ENCODE measurements at regions not wholly inside any gene's neighbourhood (a gene's known extent, or its start where the extent isn't known, plus 50 kb on each side); places are given as distances from the start of the nearest gene placed in this dataset.
A peak's percentile ranks its signal among the peaks of the same experiment; 100 is the strongest.
"Not testable (repeated sequence)": the region's sequence is repeated elsewhere in the genome, so short reads cannot be mapped to it uniquely, and the experiment has no call there.

GRCh38 chr3:167106456-167106855 lies 273.6 kb downstream of the ZBBX start:
- no peak for DNase-seq

GRCh38 chr3:167102071-167102470 lies 278.0 kb downstream of the ZBBX start:
- no peak for DNase-seq

- DNase-seq, result no peak
Measured at GRCh38 chr3:167100651-167101050, 279.4 kb downstream of the ZBBX start.

DNA sequence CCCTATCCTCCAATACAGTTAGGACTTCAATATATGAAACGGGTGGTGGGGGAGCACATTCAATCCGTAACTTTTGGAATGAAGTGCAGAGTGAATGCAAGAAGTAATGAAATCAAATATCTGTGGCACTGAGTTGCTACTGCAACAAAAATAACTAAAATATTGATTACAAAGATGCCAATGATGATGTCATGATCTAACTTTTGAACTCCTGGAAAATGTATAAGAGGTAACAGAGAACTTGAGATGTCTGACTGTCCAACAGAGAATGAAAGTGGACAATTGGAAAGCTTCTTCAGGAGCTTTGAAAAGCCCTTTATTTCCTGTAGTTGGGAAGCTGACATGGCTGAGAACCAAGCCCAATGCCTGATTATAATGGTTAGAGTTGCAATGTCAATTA lies 279.9 kb downstream of the ZBBX start:
- DNase-seq, result no peak

- no peak for DNase-seq
Measured at GRCh38 chr3:167095976-167096375, 284.1 kb downstream of the ZBBX start.

GRCh38 chr3:167094632-167095031 lies 285.5 kb downstream of the ZBBX start:
- no peak for DNase-seq

GRCh38 chr3:167091226-167091625 lies 288.9 kb downstream of the ZBBX start:
- DNase-seq, result no peak

- DNase-seq, result no peak
Measured at GRCh38 chr3:167084545-167084944, 295.6 kb downstream of the ZBBX start.

GRCh38 chr3:167078070-167078622 lies 302.0 kb downstream of the ZBBX start:
- DNase-seq, result no peak

DNA sequence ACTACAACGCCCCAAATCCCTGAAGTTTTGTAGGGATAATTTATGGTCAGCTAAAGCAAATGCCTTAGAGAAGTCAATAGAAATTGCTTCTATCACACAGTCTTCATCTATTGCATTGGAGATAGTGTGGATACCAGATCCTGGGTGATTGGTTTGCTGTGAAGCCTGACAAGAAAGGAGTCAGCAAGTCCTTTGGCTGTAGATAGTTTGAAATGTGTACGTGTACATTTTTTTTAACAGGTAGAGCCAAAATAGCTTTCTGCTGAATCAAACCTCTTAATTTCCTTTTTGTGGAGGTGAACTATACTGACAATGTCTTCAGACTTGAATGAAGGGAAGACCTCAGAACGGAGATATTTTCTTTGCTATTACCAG lies 312.3 kb downstream of the ZBBX start:
- no peak for DNase-seq

DNA sequence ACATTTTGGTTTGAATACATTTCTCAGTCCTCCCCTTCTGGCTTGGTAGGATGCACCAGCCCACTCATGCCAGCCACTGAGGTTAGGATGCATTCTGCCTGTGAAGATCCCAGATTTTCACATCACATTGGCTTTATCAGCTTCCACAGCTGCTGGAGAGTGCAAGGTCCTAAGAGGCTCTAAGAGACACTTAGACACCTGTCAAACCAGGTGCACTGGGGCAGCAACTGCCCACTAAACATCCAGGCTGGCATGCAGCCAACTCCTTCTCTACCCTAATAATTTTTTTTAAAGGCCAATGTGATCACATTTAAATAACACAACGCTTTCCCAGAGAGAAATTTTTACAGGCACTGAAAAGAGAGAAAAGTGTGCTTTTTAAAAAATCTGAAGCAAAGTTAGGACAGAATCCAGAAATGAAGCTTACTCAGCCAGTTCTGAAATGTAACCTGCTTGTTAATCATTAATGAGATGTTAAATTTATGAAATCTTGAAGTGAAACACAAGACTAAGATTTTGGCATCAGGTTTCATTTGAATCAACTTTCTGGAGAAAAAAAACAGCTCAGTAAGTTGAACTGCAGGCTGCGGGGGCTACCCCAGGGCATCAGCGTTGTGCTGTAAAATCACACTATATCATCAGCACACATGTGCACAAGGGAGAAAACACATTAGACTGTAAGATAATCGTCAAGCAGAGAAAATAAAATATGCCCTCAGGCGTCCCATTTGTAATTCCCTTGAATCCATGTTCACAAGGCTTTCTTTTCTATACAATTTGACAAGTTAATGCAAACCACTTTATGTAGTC lies 312.9 kb downstream of the ZBBX start:
- no peak for DNase-seq

DNA sequence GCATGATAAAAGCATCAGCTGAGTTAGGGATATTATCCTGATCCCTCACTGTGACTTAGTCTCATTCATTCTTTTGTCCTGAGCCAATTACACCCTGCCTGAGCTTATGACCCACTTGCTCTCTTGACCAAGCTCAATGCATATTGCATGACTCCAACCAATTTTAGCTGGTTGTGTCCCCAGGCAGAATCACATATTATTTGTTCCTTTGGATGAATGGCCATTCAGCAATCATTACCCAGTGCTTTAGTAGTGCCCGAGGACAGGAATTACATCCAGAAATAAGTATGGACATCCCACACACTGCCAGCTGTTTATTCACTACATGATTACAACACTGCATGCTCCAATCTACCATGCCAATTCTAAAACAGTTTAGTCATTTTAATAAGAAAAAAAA lies 322.5 kb downstream of the ZBBX start:
- DNase-seq, result no peak

DNA sequence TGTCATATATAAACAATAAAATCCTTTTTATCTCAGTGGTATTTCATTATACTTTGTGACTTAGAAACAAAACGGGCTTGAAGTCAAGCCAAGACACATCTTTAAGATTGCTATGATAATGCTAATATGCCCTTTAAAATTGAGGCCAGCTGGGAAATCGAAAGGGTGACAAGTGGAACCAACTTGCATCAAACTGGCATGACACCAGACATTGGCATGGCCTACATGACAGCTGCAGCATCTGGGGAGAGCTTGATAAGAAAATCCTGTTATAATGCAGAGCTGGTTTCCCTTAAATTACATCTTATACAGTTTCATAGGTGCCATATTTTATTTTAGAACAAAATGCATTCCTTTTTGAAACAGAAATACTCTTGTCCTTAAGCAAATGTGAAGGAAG lies 325.2 kb downstream of the ZBBX start:
- DNase-seq, result no peak

DNA sequence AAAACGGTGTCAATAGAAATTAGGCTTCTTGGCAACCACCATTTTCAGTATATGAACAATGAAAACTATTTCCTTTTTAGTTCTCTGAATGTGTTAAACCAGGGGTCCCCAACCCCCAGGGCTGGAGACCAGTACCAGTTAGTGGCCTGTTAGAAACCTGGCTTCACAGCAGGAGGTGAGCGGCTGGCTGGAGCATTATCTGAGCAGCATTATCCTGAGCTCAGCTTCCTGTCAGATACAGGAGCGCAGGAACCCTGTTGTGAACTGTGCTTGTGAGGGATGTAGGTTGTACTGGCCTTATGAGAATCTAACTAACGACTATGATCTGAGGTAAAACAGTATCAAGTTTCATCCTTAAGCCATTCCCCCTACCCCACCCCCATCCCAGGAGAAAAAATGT lies 328.7 kb downstream of the ZBBX start:
- DNase-seq, result no peak

DNA sequence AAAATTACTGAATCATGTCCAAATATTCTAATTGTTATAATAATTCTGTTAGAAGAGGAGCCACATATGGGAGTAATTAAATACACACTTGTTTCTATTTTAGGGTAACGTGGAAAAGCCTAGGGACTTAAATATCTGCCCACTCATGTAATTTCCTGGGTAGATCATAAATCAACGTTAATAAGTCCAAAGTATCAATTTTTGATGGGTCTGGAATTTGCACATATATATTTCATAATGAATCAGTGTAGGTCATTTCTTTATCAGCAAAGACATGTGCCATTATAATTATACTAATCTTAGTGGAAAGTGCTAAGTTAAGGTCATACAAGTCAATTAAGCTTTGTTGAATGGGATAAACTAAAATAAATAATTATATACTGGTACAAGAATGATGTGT lies 346.2 kb downstream of the ZBBX start:
- DNase-seq, result no peak

DNA sequence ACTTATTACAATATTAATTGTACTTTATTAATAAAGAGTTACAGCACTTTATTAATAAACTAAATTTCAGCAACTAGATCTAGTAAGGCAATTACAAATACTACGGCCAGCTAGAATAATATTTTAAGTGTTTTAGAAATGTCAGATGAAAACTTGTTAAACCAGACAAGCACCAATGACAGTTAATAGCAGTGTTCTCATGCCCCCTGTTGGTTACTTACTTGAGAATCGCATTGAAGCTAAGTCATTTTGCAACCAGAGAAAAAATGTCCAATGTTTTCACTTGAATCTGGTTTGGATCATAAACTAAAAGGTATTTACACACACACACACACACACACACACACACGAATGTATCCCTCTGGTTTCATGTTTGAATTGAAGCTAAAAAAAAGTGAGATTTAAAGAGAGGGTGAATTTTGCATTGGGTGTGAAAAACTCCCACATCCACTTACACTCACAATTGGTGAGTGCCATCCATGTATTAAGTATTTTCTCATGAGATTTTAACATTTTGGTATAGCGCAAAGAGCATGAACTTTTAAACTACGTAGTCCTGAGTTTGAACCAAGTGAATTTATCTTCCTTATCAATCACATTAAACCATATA lies 347.7 kb downstream of the ZBBX start:
- peak in 1 of 51 donors; percentile 19 for DNase-seq

- DNase-seq, result no peak
Measured at GRCh38 chr3:167031364-167032049, 348.6 kb downstream of the ZBBX start.

GRCh38 chr3:167030082-167030725 lies 349.9 kb downstream of the ZBBX start:
- no peak for DNase-seq

DNA sequence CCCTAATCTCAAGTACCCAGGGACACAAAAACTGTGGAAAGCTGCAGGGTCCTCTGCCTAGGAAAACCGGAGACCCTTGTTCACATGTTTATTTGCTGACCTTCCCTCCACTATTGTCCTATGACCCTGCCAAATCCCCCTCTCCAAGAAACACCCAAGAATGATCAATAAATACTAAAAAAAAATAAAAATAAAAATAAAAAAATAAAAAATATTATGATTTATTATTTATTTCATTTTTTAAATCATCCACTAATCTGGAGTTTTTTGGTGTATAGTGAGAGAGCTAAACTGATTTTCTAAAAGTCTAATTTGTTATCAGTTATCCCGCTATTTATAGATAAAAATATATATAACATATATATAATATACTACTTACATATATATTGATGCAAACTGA lies 360.6 kb downstream of the ZBBX start:
- not testable (repeated sequence) for DNase-seq

DNA sequence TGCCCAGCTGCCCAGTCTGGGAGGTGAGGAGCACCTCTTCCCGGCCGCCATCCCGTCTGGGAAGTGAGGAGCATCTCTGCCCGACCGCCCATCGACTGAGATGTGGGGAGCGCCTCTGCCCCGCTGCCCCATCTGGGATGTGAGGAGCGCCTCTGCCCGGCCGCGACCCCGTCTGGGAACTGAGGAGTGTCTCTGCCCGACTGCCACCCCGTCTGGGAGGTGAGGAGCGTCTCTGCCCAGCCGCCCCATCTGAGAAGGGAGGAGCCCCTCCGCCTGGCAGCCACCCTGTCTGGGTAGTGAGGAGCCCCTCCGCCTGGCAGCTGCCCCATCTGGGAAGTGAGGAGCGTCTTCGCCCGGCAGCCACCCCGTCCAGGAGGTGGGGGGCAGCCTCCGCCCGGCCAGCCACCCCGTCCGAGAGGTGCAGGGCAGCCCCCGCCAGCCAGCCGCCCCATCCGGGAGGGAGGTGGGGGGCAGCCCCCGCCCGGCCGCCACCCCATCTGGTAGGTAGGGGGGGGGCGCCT lies 361.4 kb downstream of the ZBBX start:
- not testable (repeated sequence) for DNase-seq

DNA sequence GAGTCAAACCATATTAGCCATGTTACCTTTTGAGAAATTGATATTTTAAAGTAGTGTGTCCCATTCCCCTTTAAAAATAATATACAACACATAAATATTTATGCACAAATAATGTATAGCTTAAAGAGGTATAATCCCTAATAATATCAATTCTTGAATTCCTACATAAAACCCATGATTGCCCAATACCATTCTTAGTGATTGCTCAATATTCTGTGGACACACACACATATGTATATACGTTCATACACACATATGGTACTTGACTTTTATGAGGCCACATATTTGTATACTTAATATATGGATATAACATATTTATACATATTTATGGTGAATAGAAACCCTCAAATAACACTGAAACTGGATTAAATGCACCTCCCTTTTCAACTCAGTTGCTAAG lies 367.4 kb downstream of the ZBBX start:
- no peak for DNase-seq

GRCh38 chr3:167008791-167009190 lies 371.3 kb downstream of the ZBBX start:
- DNase-seq, result no peak
